ENCODE measurements at regions not wholly inside any gene's neighbourhood (a gene's known extent, or its start where the extent isn't known, plus 50 kb on each side); places are given as distances from the start of the nearest gene placed in this dataset.

DNA sequence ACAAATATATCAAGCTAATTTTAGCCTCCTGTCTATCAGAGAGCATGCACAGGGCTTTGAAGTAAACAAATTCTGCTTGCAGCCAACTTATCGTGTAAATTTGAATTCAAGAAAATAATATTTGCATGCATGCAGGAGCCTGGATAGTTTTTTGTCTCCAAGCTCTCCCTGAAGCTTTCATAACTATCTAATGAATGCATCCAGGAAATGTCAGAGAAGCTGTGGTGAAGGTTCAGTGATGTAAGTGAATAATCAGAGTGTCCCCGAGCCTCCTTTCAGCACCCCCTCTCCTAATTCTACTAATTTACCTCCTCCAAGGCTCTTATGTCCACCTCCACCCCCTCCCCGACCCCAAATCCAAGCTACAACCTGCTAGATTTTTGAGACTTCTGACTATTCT is 172.0 kb upstream of the ZNF32 start:
- TF ChIP-seq, protein P1, sequence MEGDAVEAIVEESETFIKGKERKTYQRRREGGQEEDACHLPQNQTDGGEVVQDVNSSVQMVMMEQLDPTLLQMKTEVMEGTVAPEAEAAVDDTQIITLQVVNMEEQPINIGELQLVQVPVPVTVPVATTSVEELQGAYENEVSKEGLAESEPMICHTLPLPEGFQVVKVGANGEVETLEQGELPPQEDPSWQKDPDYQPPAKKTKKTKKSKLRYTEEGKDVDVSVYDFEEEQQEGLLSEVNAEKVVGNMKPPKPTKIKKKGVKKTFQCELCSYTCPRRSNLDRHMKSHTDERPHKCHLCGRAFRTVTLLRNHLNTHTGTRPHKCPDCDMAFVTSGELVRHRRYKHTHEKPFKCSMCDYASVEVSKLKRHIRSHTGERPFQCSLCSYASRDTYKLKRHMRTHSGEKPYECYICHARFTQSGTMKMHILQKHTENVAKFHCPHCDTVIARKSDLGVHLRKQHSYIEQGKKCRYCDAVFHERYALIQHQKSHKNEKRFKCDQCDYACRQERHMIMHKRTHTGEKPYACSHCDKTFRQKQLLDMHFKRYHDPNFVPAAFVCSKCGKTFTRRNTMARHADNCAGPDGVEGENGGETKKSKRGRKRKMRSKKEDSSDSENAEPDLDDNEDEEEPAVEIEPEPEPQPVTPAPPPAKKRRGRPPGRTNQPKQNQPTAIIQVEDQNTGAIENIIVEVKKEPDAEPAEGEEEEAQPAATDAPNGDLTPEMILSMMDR (IDR thresholded peaks at IDR 0.05; ENCODE audit: low read depth, low read length), result no peak
- no peak for TF ChIP-seq EZH2phosphoT487 (IDR thresholded peaks at IDR 0.05; ENCODE audit: low read depth)
